ENCODE measurements at regions not wholly inside any gene's neighbourhood (a gene's known extent, or its start where the extent isn't known, plus 50 kb on each side); places are given as distances from the start of the nearest gene placed in this dataset.

- no peak for TF ChIP-seq POLR2A (IDR thresholded peaks at IDR 0.05; ENCODE audit: low read depth, low read length)
- no peak for TF ChIP-seq POLR2AphosphoS5 (IDR thresholded peaks at IDR 0.05; ENCODE audit: low read depth, low read length)
- no peak for TF ChIP-seq TAF1 (IDR thresholded peaks at IDR 0.05; ENCODE audit: low read depth, low read length)
- TF ChIP-seq SPI1 (IDR thresholded peaks at IDR 0.05; ENCODE audit: low read depth, low read length), result no peak
- no peak for TF ChIP-seq POU2F2 (IDR thresholded peaks at IDR 0.05; ENCODE audit: low read depth, low read length)
Measured at GRCh38 chr10:36236931-36237330, 594.8 kb upstream of the FZD8 start.

All from GM12891 (cell line).